NOMO-1 treated with DMSO at 0.1 percent for 48 hours (cell line): ENCODE measurements at regions not wholly inside any gene's neighbourhood (a gene's known extent, or its start where the extent isn't known, plus 50 kb on each side); places are given as distances from the start of the nearest gene placed in this dataset.

Source experiments
- DNase-seq: peaks from one replicate; lab custom pipeline; 2025; ENCODE audit not compliant: unreplicated experiment; lab: John Stamatoyannopoulos, UW

DNA sequence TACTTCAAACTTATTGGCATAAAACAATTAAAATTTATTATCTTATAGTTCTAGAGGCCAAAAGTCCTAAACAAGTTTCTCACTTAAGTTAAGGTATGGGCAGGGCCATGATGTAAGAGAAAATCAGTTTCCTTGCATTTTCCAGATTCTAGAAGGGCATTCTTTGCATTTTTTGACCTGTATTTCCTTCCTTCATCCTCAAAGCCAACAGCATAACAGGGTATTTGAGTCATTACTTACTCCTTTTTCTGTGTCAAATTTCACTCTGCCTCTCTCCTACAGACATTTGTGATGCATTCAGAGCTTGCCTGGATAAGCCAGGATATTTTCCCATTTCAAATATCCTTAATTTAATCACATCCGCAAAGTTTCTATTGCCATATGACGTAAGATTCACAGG, 1499.0 kb downstream of the EFNA5 start:
- DNase-seq: no peak

DNA sequence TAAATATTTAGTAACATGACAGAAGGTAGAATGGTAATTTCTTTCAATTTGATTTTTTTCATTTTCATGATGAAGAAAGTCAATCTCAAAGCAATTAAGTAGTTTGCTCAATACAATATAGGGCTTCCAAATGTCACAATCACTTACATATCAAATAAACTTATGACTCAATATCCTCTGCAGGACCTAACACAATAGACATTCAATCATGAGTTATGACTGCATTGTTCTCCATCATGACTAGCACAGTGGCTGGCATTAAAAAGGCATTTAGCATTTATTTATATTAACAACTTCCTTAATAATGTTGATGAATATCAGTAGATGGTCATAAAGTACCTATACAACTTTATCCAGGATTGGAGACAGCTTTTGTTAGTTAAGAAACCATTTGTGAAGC, 1499.6 kb downstream of the EFNA5 start:
- no peak for DNase-seq

DNA sequence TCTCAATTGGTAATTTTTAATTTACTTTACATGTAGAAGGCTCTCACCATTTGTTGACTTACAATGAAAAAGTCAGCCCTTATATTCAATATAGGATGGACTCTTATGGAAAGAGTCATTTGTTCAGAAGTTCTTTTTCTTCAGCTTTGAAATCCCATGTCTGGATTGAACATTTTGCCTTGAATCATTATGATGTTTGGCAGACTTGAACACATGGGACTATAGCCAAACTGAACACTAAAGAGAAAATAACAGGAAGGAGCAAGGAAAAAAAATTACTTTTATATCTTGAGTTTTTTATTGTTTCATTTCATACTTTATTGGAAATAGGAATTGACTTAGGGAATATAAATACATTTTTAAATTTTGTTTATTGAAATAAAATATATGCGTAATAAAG, 1503.0 kb downstream of the EFNA5 start:
- DNase-seq: no peak

GRCh38 chr5:106163233-106163632, 1507.5 kb downstream of the EFNA5 start:
- DNase-seq: no peak

GRCh38 chr5:106159616-106160015, 1511.1 kb downstream of the EFNA5 start:
- no peak for DNase-seq

- no peak for DNase-seq
Observed at GRCh38 chr5:106154280-106154716, 1516.4 kb downstream of the EFNA5 start.

DNA sequence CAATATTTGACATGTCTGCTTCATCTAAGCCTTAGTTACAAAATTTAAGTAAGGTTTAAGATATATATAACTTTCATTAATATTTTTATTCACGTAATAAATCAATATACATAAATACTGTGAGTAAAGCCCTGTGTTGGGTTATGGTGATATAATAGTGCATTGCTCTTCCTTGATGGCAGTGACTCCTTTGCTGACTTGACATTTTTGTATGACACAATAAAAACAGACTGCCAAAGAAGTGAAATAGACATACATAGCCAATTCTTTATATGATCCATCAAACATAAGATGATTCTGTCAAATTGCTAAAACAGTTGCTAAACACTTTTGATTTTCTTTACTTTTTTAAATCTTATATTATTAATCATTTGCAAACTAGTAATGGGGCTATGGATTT, 1518.2 kb downstream of the EFNA5 start:
- DNase-seq: no peak

DNA sequence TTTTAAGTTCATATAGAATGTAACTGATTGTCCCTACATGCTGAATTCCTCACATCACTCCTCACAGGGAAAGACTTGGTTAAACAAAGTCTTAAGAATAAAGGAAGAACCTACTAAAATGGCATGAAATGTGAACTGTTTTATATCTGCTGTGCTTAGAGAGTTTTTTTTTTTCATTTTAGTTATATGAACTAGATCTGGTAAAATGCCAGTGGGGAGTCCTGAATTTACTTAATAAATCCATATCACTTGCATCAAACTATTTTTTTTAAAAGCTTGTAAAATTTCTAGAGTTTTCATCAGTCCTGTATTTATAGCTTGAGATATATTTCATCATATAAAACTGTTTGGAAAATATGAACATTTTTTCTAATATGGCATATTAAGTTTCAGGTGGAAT, 1528.6 kb downstream of the EFNA5 start:
- DNase-seq: no peak

DNA sequence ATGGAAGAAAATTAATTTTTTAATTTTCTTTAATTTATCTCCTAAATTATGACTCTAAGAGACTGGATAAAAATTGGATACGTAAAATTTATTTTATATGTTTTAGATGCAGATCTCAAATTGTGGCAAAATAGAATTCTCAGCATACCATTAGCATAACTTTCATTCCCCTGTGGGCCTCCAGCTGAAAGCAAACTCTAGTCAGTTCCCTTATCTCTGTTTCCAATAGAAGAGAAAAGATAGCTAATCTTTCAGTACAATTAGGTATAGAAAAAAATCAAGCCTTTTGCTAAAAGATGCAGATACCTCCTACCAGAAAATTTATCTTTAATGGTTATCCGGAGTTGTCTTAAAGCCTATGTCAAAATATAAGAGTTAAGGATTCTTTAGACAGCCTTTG, 1530.6 kb downstream of the EFNA5 start:
- DNase-seq: no peak

DNA sequence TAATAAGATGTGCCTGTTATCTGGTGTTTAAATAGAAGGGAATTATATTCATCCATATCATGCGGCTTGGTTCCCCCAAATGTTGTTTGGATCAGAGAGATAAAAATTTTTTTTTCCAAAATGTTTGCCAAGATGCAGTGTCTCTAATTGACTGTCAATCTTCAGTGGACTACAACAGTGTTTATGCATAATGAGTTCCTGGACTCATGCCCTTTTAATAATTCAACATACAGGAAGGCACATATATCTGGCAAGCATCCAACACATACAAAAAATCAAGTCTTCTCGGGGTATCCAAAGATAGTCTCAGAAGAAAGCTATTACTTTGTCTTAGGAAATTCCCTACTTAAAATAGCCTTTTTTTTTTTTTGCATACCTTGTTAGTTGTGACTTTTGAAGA, 1534.7 kb downstream of the EFNA5 start:
- DNase-seq: no peak

DNA sequence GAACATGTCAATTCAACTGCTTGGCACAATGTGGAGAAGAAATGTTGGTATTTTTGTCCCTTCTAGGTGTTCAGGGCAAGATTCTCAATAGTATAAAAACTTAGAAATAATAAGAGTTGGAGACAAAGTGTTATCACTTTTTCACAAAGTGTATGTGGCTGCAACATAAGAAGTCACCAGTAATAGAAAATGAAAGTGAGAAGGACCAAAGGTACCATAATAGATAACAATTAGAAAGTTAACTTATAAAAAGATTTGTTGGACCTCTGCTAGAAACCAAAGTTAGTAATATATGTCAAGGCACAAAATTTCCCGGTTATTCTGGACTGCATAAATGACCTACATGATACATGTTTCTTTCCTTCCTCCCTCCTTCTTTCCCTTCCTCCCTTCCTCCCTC, 1535.3 kb downstream of the EFNA5 start:
- DNase-seq: no peak

DNA sequence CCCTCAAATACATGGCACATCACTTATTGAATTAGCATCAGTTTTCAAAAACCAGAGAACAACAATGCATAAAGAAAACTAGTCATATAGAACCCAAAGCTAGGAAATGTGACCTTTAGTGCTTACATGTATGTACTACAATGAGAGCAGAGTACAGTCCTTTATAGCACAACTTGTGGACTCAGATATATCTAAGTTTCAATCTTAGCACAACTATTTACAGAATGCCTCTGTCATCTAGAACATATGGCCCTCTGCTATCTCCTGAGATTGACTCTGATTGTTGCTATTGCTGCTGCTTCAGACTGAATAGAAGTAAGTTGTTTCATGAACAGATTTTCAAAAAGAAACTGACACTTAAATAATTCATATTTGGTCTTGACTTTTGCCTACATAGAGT, 1536.2 kb downstream of the EFNA5 start:
- DNase-seq: no peak

- DNase-seq: no peak
Observed at GRCh38 chr5:106127985-106128384, 1542.8 kb downstream of the EFNA5 start.

GRCh38 chr5:106127341-106127781, 1543.4 kb downstream of the EFNA5 start:
- no peak for DNase-seq

GRCh38 chr5:106121972-106122605, 1548.6 kb downstream of the EFNA5 start:
- no peak for DNase-seq

- no peak for DNase-seq
Observed at GRCh38 chr5:106116682-106117081, 1554.1 kb downstream of the EFNA5 start.

DNA sequence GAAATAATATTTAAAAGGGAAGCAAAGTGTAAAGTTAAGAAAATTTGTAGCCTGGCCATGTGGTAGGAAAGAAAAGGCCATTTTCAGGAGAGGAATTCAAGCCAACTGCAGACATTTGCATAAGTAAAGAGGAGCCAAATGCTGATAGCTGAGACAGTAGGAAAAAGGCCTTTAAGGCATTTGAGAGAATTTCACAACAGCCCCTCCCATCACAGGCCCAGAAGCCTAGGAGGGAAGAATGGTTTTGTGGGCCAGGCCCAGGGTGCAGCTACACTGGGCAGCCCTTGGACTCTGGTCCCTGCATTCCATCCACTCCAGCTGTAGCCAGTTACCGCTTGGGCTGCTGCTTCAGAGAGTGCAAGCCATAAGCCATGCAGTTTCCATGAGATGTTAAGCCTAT, 1556.8 kb downstream of the EFNA5 start:
- no peak for DNase-seq

- no peak for DNase-seq
Observed at GRCh38 chr5:106106384-106106783, 1564.4 kb downstream of the EFNA5 start.

GRCh38 chr5:106097340-106097739, 1573.4 kb downstream of the EFNA5 start:
- no peak for DNase-seq

GRCh38 chr5:106094839-106095238, 1575.9 kb downstream of the EFNA5 start:
- DNase-seq: no peak

DNA sequence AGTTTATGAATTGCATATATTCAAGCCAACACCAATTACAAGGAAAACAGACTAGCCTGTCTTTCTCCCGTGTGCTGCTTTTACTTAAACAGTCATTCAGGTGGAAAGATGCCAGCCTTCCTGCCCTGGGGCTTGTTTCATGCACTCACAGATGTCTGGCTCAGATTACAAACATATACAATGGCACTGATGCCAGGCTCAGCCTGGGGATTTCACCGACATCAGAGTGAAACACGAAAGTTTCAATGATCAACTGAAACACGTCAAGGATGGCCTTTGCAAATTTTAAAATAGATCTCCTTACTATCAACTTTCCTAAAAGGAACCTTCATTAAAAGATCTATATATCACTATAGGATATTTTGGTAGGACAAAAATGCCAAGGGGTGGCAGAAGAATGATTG, 1576.5 kb downstream of the EFNA5 start:
- no peak for DNase-seq

DNA sequence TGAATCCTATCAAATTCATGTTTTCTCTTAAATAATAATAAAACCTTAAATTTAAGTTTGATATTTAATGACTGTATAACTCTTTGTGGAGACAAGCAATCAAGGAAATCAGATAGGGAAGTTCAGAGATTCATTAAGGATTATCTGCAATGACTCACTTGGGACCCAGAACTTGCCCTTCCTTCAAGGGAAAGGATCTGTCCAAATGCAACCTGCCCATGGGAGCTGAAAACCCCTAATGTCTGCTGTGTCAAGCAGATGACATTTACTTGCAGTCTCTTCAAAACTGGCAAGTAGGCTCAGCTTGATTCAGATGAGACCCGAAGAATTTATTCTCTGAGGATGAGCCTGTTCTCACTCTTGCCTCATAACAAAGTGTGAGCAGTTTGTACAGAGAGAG, 1577.6 kb downstream of the EFNA5 start:
- no peak for DNase-seq

GRCh38 chr5:106092455-106092854, 1578.3 kb downstream of the EFNA5 start:
- DNase-seq: no peak
